Right lobe of liver (tissue), 4 donors: ENCODE measurements at regions not wholly inside any gene's neighbourhood (a gene's known extent, or its start where the extent isn't known, plus 50 kb on each side); places are given as distances from the start of the nearest gene placed in this dataset.

Source experiments
- CTCF ChIP-seq, 4 donors: fragments of 200-600 bp in 3 of 4; fragments of 450-650 bp in 1 of 4; IDR thresholded peaks; one replicate each; pipeline versions ENCODE4 v1.5.1 to v1.8.0; 2016 to 2022; ENCODE audit warnings: antibody characterized with exemption in 4 of 4, mild to moderate bottlenecking in 2 of 4
- POLR2A ChIP-seq: fragments of 450-650 bp; IDR thresholded peaks from one replicate; pipeline ENCODE4 v1.6.1; 2017; ENCODE audit warnings: antibody characterized with exemption, mild to moderate bottlenecking
- donor health status: DM: no; HTN: no; CAD: no.
- donor health status: DM: no; HTN: no; CAD: no.
- donor health status: DM: no; HTN: yes; CAD: no.

- TF ChIP-seq POLR2A: no peak
- TF ChIP-seq CTCF (IDR thresholded peaks at IDR 0.05): no peak
Measured at GRCh38 chr13:57970404-57970803, 338.9 kb downstream of the PCDH17 start.
